ENCODE measurements at regions not wholly inside any gene's neighbourhood (a gene's known extent, or its start where the extent isn't known, plus 50 kb on each side); places are given as distances from the start of the nearest gene placed in this dataset.

DNA sequence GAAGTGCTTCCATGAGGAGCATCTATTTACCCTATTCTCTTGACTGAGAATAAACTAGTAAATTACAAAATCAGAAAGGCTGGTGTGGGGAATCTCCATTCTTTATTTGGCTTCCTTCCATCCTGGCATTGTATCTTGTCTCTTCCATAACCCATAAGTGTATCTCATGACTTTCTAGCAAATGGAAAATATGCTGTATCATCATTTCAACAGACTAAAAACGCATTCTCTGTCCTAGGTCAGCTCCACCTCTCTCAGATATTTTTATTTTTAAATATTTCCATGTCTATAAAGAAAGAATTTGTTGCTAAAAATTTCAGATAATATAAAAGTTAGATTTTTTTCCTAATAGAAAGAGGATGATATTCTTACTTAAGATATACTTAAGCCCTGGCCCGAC is 154.2 kb upstream of the MYO16 start:
- TF ChIP-seq, protein P1, sequence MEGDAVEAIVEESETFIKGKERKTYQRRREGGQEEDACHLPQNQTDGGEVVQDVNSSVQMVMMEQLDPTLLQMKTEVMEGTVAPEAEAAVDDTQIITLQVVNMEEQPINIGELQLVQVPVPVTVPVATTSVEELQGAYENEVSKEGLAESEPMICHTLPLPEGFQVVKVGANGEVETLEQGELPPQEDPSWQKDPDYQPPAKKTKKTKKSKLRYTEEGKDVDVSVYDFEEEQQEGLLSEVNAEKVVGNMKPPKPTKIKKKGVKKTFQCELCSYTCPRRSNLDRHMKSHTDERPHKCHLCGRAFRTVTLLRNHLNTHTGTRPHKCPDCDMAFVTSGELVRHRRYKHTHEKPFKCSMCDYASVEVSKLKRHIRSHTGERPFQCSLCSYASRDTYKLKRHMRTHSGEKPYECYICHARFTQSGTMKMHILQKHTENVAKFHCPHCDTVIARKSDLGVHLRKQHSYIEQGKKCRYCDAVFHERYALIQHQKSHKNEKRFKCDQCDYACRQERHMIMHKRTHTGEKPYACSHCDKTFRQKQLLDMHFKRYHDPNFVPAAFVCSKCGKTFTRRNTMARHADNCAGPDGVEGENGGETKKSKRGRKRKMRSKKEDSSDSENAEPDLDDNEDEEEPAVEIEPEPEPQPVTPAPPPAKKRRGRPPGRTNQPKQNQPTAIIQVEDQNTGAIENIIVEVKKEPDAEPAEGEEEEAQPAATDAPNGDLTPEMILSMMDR (IDR thresholded peaks at IDR 0.05) = no peak
- TF ChIP-seq EZH2 (IDR thresholded peaks at IDR 0.05) = no peak
- TF ChIP-seq EZH2phosphoT487 (IDR thresholded peaks at IDR 0.05) = no peak

Data from neural progenitor cell (in vitro differentiated cells).